ENCODE measurements at regions not wholly inside any gene's neighbourhood (a gene's known extent, or its start where the extent isn't known, plus 50 kb on each side); places are given as distances from the start of the nearest gene placed in this dataset.

GRCh38 chr3:68033867-68034266 is 379.5 kb upstream of the SUCLG2 start:
- Histone ChIP-seq H3K4me1 (ENCODE audit: insufficient read depth, low read length, poor library complexity, severe bottlenecking) (no peaks in the 10 kb centered on the region), H3K4me3 (ENCODE audit: low read depth, low read length, poor library complexity, severe bottlenecking) (no peak overlapping the region), H3K27ac (ENCODE audit: low read depth, low read length, poor library complexity, severe bottlenecking) (no peak overlapping the region), H3K36me3 (ENCODE audit: insufficient read depth, low read length, poor library complexity, severe bottlenecking) (no peaks in the 10 kb centered on the region), H3K27me3 (replicated peaks; ENCODE audit: insufficient read depth, low read depth, low read length, poor library complexity) (no peaks in the 10 kb centered on the region), H3K9me3 (ENCODE audit: low read depth, low read length, poor library complexity, severe bottlenecking) (no peaks in the 10 kb centered on the region)
- CTCF ChIA-PET = no interaction called here
- BruUV-seq (replicated peaks) = no TSS peak
- no peak for TF ChIP-seq EZH2 (IDR thresholded peaks at IDR 0.05; ENCODE audit: borderline replicate concordance, low read depth, low read length, poor library complexity, severe bottlenecking)
- TF ChIP-seq, protein P1, sequence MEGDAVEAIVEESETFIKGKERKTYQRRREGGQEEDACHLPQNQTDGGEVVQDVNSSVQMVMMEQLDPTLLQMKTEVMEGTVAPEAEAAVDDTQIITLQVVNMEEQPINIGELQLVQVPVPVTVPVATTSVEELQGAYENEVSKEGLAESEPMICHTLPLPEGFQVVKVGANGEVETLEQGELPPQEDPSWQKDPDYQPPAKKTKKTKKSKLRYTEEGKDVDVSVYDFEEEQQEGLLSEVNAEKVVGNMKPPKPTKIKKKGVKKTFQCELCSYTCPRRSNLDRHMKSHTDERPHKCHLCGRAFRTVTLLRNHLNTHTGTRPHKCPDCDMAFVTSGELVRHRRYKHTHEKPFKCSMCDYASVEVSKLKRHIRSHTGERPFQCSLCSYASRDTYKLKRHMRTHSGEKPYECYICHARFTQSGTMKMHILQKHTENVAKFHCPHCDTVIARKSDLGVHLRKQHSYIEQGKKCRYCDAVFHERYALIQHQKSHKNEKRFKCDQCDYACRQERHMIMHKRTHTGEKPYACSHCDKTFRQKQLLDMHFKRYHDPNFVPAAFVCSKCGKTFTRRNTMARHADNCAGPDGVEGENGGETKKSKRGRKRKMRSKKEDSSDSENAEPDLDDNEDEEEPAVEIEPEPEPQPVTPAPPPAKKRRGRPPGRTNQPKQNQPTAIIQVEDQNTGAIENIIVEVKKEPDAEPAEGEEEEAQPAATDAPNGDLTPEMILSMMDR (conservative IDR thresholded peaks at IDR 0.05; ENCODE audit: low read depth, low read length) = no peak
- intact Hi-C loops (cut with micrococcal nuclease; ENCODE audit: unreplicated experiment) = no loop called here
- POLR2A ChIA-PET (ENCODE audit: low non-redundant PET) = no interaction called here
- no peak for DNase-seq (ENCODE audit: low spot score)

DNA sequence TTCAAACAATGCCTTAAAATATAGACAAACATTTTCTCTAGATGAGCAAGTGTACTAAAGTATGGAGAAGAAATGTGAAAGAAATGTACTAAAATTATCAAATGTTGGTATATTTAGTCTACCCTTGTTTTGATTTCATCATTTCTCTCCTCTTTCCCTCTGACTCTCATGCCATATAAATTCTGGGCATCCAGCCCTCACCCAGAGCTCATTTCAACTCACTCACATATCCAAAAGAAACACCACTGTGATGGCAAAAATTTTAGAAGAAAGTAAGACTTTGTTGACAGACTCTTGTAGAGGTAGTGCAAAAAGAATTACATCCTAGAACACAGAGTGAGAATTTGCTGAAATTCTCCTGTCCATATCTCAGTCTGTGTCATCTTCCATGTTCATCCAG is 377.8 kb upstream of the SUCLG2 start:
- no peaks in the 10 kb centered on the region for H3K4me1 ChIP-seq (ENCODE audit: insufficient read depth, low read length, poor library complexity, severe bottlenecking)

DNA sequence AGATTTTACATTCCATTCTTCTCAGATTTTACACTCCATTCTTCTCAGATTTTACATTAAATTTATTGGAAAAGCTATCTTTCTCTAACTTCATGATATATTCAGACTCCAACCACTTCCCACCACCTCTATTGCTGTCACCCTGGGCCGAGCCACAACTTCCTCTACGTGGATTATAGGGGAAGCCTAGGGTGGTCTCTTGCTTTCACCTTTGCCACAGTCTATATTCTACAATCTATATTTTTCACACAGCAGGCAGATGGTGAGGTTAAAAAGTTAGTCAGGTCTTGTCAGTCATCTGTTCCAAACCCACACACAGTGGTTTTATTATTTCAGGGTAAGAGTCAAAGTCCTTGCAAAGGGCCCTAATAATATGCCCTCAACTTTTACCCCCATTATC is 370.8 kb upstream of the SUCLG2 start:
- intact Hi-C loops (cut with micrococcal nuclease; ENCODE audit: unreplicated experiment) = no loop called here
- no peaks in the 10 kb centered on the region for H3K27me3 ChIP-seq (replicated peaks; ENCODE audit: insufficient read depth, low read depth, low read length, poor library complexity)
- H3K4me3 ChIP-seq (ENCODE audit: low read depth, low read length, poor library complexity, severe bottlenecking) = no peak overlapping the region
- ChIA-PET POLR2A (ENCODE audit: low non-redundant PET) (no interaction called here), CTCF (no interaction called here)
- no peaks in the 10 kb centered on the region for H3K36me3 ChIP-seq (ENCODE audit: insufficient read depth, low read length, poor library complexity, severe bottlenecking)
- no peaks in the 10 kb centered on the region for H3K4me1 ChIP-seq (ENCODE audit: insufficient read depth, low read length, poor library complexity, severe bottlenecking)
- DNase-seq (ENCODE audit: low spot score) = no peak
- BruUV-seq (replicated peaks) = no TSS peak
- TF ChIP-seq, protein P1 (conservative IDR thresholded peaks at IDR 0.05; ENCODE audit: low read depth, low read length) = no peak
- no peak for TF ChIP-seq EZH2 (IDR thresholded peaks at IDR 0.05; ENCODE audit: borderline replicate concordance, low read depth, low read length, poor library complexity, severe bottlenecking)
- no peak overlapping the region for H3K27ac ChIP-seq (ENCODE audit: low read depth, low read length, poor library complexity, severe bottlenecking)
- H3K9me3 ChIP-seq (ENCODE audit: low read depth, low read length, poor library complexity, severe bottlenecking) = no peaks in the 10 kb centered on the region

More for the DNA sequence above, 377.8 kb upstream of the SUCLG2 start:
- no peak overlapping the region for H3K4me3 ChIP-seq (ENCODE audit: low read depth, low read length, poor library complexity, severe bottlenecking)
- no peaks in the 10 kb centered on the region for H3K9me3 ChIP-seq (ENCODE audit: low read depth, low read length, poor library complexity, severe bottlenecking)
- no peaks in the 10 kb centered on the region for H3K36me3 ChIP-seq (ENCODE audit: insufficient read depth, low read length, poor library complexity, severe bottlenecking)
- no peak for DNase-seq (ENCODE audit: low spot score)
- CTCF ChIA-PET = no interaction called here
- no peak for TF ChIP-seq EZH2 (IDR thresholded peaks at IDR 0.05; ENCODE audit: borderline replicate concordance, low read depth, low read length, poor library complexity, severe bottlenecking)
- TF ChIP-seq, protein P1 (conservative IDR thresholded peaks at IDR 0.05; ENCODE audit: low read depth, low read length) = no peak
- no peak overlapping the region for H3K27ac ChIP-seq (ENCODE audit: low read depth, low read length, poor library complexity, severe bottlenecking)
- BruUV-seq (replicated peaks) = no TSS peak
- no peaks in the 10 kb centered on the region for H3K27me3 ChIP-seq (replicated peaks; ENCODE audit: insufficient read depth, low read depth, low read length, poor library complexity)
- POLR2A ChIA-PET (ENCODE audit: low non-redundant PET) = no interaction called here
- intact Hi-C loops (cut with micrococcal nuclease; ENCODE audit: unreplicated experiment) = no loop called here
